ENCODE measurements at regions not wholly inside any gene's neighbourhood (a gene's known extent, or its start where the extent isn't known, plus 50 kb on each side); places are given as distances from the start of the nearest gene placed in this dataset.

DNA sequence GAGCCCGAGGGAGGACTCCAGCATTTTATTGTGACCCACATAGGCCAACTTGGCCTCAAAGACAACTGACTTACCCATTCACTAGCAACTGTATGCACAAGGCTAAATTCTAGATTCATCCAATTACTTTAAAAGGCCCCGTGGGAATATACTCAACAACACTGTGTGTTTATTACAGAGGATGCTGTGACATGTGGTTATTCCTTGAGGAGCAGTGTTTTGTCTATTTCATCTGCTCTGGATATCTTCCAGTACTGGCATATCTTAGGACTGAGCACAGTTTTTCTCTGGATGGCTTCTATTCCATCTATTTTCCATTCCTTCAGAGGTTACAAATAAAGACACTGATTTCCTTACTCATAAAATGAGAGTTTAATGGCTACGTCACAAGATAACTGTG is 87.2 kb upstream of the KRAS start:
- Histone ChIP-seq H3K9me3 (ENCODE audit: low read length) (no peaks in the 10 kb centered on the region), H3K79me2 (ENCODE audit: insufficient read depth, low read length) (no peaks in the 10 kb centered on the region), H3K27ac (ENCODE audit: low read depth, low read length, poor library complexity, severe bottlenecking) (no peak overlapping the region), H3K9me2 (ENCODE audit: low read depth, low read length) (no peaks in the 10 kb centered on the region), H3K9ac (ENCODE audit: low read length) (no peak overlapping the region), H4K20me1 (ENCODE audit: insufficient read depth, low read length) (no peaks in the 10 kb centered on the region), H3K4me1 (ENCODE audit: insufficient read depth, low read length, severe bottlenecking) (peaks cover 4% of the 10 kb centered on the region), H3K4me3 (ENCODE audit: low read depth, low read length, poor library complexity, severe bottlenecking) (no peak overlapping the region), H3K27me3 (ENCODE audit: insufficient read depth, low read length) (no peaks in the 10 kb centered on the region), H2AFZ (ENCODE audit: low read length) (no peak overlapping the region), H3K36me3 (ENCODE audit: insufficient read depth, low read length) (no peaks in the 10 kb centered on the region), H3F3A (ENCODE audit: insufficient read depth, low read length) (no peaks in the 10 kb centered on the region), H3K4me2 (ENCODE audit: low read length) (no peak overlapping the region)
- TF ChIP-seq EZH2 (IDR thresholded peaks at IDR 0.05; ENCODE audit: borderline replicate concordance, low read length) (no peak), CTCF (IDR thresholded peaks at IDR 0.05; ENCODE audit: low read length) (no peak)

DNA sequence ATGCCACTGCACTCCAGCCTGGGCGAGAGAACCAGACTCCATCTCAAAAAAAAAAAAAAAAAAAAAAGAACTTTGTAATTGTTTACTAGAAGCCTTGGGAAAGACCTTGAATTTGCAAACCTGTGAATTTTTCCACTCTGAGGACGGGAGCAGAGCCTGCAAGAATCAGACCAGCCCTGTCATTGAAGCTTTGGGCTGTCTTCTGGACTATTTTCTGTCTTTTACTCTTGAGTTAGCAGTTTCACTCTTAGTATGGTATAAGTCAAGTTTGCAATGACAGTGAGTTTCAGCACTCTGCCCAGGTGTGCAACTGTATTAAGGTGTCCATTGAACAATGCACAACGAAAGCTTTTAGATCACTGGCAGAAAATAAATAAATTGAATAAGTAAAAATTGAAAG is 81.4 kb upstream of the KRAS start:
- Histone ChIP-seq H2AFZ (ENCODE audit: low read length) (no peak overlapping the region), H3K27ac (ENCODE audit: low read depth, low read length, poor library complexity, severe bottlenecking) (no peak overlapping the region), H3F3A (ENCODE audit: insufficient read depth, low read length) (no peaks in the 10 kb centered on the region), H3K4me2 (ENCODE audit: low read length) (no peak overlapping the region), H3K9me2 (ENCODE audit: low read depth, low read length) (no peaks in the 10 kb centered on the region), H3K36me3 (ENCODE audit: insufficient read depth, low read length) (no peaks in the 10 kb centered on the region), H4K20me1 (ENCODE audit: insufficient read depth, low read length) (no peaks in the 10 kb centered on the region), H3K9me3 (ENCODE audit: low read length) (no peaks in the 10 kb centered on the region), H3K4me3 (ENCODE audit: low read depth, low read length, poor library complexity, severe bottlenecking) (no peak overlapping the region), H3K27me3 (ENCODE audit: insufficient read depth, low read length) (no peaks in the 10 kb centered on the region), H3K79me2 (ENCODE audit: insufficient read depth, low read length) (no peaks in the 10 kb centered on the region), H3K4me1 (ENCODE audit: insufficient read depth, low read length, severe bottlenecking) (peaks cover 4% of the 10 kb centered on the region), H3K9ac (ENCODE audit: low read length) (no peak overlapping the region)
- TF ChIP-seq CTCF (IDR thresholded peaks at IDR 0.05; ENCODE audit: low read length) (no peak), EZH2 (IDR thresholded peaks at IDR 0.05; ENCODE audit: borderline replicate concordance, low read length) (no peak)

GRCh38 chr12:25328072-25328712 is 77.5 kb upstream of the KRAS start:
- TF ChIP-seq CTCF (IDR thresholded peaks at IDR 0.05; ENCODE audit: low read length) = no peak
- H3K4me1 ChIP-seq (ENCODE audit: insufficient read depth, low read length, severe bottlenecking) = peaks cover 19% of the 10 kb centered on the region
- no peaks in the 10 kb centered on the region for H3K9me2 ChIP-seq (ENCODE audit: low read depth, low read length)
- no peak overlapping the region for H3K27ac ChIP-seq (ENCODE audit: low read depth, low read length, poor library complexity, severe bottlenecking)
- H3K27me3 ChIP-seq (ENCODE audit: insufficient read depth, low read length) = no peaks in the 10 kb centered on the region
- H3K36me3 ChIP-seq (ENCODE audit: insufficient read depth, low read length) = no peaks in the 10 kb centered on the region
- no peak overlapping the region for H3K4me3 ChIP-seq (ENCODE audit: low read depth, low read length, poor library complexity, severe bottlenecking)
- H3K79me2 ChIP-seq (ENCODE audit: insufficient read depth, low read length) = no peaks in the 10 kb centered on the region
- H2AFZ ChIP-seq (ENCODE audit: low read length) = no peak overlapping the region
- no peaks in the 10 kb centered on the region for H3K9me3 ChIP-seq (ENCODE audit: low read length)
- no peak overlapping the region for H3K9ac ChIP-seq (ENCODE audit: low read length)
- H3K4me2 ChIP-seq (ENCODE audit: low read length) = no peak overlapping the region
- H3F3A ChIP-seq (ENCODE audit: insufficient read depth, low read length) = no peaks in the 10 kb centered on the region
- H4K20me1 ChIP-seq (ENCODE audit: insufficient read depth, low read length) = no peaks in the 10 kb centered on the region
